COR-L47 (cell line): ENCODE measurements at regions not wholly inside any gene's neighbourhood (a gene's known extent, or its start where the extent isn't known, plus 50 kb on each side); places are given as distances from the start of the nearest gene placed in this dataset.
"Not testable (repeated sequence)": the region's sequence is repeated elsewhere in the genome, so short reads cannot be mapped to it uniquely, and the experiment has no call there.

Source experiments
- DNase-seq: peaks from one replicate; lab custom pipeline; 2025; lab: John Stamatoyannopoulos, UW

GRCh38 chr7:8314566-8314965 is 52.6 kb upstream of the ICA1 start:
- no peak for DNase-seq

- DNase-seq, result no peak
Observed at GRCh38 chr7:8319115-8319514, 57.1 kb upstream of the ICA1 start.

GRCh38 chr7:8320174-8320573 is 58.2 kb upstream of the ICA1 start:
- no peak for DNase-seq

GRCh38 chr7:8321312-8321711 is 59.3 kb upstream of the ICA1 start:
- DNase-seq, result no peak

DNA sequence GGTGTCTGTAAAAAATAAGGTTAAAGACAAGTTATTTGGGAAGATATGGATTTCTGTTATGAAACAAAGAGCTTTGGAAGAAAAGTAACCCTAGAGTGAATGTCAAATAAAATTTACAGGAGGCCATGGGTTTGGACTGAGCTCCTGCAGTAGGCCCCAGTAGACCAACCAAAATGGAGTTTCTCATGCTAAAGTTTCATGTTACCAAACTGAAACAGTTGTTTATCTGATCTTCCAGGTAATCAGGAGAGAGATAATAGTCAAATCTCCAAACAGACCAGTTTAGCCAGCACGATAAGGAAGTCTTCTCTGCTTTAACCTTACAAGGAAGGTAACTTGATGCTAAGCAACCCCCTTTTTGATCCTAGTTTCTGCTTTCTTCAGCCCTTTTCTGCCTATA is 60.7 kb upstream of the ICA1 start:
- DNase-seq, result no peak

- DNase-seq, result no peak
Observed at GRCh38 chr7:8325067-8325466, 63.1 kb upstream of the ICA1 start.

DNA sequence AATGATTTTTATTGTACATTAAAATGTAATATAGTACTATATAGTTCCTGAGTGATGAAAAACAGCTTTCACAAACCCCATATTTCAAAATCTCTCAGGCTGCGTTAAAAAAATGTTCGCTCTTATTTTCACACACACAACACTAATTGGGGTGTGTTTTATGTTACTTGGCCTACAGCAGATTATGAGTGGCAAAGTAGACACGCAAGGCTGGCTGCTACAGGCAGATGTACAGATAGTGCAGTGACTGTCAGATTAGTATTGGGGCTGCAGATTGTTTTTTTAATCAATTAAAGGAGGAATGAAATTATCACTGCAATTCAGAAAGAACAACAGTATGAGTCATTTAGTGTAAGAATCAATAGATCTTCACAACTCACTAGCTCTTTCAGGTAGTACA is 65.2 kb upstream of the ICA1 start:
- no peak for DNase-seq

DNA sequence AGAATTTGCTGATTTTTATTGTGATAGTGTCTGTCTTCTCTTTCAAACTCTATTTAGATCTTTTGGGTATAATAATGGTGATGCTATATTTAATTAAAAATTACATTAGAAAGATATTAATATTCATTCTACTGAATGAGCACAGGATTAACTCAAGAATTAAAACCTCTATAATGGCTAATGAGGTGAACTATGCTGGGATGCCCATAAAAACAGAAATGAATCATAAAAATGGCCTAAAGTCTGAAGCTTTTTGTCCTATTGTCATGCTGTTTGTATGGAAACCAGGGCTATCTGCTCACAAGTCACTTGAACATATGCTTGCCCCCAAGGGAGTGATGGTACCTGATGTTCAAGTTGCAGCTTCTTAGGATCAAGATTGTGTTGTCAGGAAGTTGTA is 76.2 kb upstream of the ICA1 start:
- no peak for DNase-seq

DNA sequence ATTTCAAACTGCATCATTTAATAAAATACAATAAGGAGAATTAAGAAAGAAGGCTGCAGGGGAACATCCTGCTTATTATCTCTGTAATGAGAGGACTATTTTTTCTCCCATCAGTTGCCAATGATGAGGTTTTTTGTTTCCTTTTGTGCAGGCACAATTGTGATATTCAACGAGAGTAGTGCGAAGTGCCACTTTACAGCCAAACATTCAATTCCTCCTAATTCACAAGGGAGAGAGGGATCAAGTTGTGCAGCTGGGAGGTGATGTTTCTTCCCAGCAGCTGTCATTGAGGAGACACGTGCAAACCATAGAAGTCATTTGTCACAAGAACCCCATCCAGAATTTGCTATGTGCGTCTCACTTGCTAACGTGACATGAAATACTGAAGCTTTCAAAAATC is 81.6 kb upstream of the ICA1 start:
- peak; percentile 78 for DNase-seq

DNA sequence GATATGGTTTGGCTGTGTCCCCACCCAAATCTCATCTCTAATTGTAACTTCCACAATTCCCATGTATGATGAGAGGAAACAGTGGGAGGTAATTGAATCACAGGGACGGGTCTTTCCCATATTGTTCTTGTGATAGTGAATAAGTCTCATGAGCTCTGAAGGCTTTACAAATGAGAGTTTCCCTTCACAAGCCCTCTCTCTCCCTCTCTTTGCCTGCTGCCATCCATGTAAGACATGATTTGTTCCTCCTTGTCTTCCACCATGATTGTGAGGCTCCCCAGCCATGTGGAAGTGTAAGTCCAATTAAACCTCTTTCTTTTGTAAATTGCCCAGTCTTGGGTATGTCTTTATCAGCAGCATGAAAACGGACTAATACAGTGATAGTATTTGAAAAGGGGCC is 85.4 kb upstream of the ICA1 start:
- not testable (repeated sequence) for DNase-seq

GRCh38 chr7:8351654-8352053 is 81.8 kb upstream of the NXPH1 start:
- not testable (repeated sequence) for DNase-seq

GRCh38 chr7:8353991-8354390 is 79.4 kb upstream of the NXPH1 start:
- no peak for DNase-seq

GRCh38 chr7:8354503-8354902 is 78.9 kb upstream of the NXPH1 start:
- DNase-seq, result no peak

- DNase-seq, result no peak
Observed at GRCh38 chr7:8356071-8356470, 77.3 kb upstream of the NXPH1 start.

DNA sequence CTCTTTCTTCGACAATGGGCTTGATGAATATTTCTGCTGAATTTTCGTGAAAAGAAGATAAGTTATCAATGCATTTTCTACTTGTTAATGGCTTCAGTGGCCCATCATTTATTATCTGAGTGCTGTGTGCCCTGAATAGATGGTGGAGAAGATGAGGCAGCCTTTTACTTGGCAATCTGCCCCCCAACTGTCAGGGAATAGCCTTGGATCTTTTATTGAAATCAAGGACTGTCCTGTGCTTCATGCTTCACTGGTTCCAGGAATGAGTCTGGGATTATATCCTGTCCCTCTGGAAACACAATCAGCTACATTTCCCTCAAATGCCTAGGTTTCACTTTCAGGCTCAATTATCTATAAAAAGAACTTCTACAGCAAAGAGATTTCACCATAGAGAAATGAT is 75.9 kb upstream of the NXPH1 start:
- no peak for DNase-seq

DNA sequence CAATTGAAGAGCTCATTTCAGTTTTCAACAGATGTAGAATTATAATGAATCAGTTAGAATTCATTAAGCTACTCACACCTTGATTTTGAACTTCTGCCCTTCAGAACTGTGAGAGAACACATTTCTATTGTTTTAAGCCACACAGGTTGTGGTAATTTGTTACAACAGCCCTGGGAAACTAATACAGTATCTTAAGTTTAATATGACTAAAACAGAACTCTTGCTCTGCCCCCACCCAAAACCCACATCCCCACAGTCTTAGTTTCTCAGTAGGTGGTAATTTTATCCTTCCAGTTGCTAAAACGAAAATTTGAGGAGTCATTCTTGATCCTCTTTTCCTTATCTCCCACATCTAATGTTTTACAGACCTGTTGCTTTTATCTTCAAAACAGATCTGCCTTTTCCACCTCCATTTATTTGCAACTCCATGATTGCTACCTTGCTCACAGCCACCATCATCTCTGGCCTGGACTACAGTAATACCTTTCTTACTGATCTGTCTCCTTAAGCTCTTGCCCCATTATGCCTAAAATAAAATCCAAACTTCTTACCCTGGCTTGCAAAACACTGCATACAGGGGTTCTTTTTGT is 72.8 kb upstream of the NXPH1 start:
- no peak for DNase-seq

DNA sequence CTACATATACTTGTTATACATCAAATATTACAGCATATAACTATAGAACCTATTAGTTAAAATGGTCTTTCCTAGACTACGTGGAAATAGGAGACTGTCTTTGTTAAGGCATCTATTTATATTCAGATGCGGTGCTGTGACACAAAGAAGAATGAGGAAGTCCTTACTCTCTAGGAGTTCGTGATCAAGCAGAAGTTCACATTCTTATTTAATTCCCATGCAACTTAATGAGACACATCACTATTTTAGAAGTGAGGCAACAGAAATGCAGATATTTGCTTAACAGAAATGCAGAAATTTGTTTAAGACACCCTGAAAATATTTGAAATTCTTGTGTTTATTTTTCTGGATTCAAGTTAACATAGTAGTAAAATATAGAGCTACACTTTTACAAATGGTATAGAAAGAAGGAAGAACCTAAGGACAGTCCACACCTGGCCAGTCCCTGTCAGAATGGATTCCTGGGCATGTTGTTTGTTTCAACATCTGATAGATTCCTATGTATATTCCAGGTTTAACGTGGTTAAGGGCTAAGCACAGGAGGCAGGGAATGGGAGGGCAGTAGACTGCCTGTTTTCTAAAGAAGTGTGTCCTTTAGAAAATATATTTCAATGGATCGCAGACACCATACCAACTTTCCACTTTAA is 70.6 kb upstream of the NXPH1 start:
- DNase-seq, result no peak

GRCh38 chr7:8363407-8364015 is 69.9 kb upstream of the NXPH1 start:
- no peak for DNase-seq

DNA sequence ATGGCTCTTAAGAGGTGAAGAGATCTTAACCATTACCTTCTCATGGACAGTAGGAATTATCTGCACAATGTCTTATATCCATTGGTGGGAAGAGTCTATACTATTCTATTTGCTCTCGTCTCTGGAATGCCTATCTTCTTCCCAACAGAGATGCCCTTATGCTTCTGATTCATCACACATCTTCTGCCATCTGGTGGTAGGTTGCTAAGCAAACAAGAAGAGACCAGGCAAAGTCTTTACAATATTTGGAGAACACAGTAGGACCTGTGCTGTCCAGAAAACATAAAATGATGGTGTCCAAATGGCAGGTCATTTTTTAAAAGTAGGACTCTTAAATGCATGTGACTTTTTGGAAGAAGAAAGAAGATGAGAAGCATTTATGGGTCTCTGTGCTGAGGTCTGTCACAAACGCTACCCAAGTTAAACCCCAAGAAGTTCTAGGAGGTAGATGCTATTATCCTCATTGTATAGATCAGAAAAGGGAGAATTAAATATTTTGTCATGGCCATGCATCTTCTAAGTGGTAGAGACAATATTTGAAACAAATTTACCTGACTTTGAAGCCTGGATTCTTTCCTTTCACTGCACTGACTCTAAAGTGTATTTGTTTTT is 67.8 kb upstream of the NXPH1 start:
- DNase-seq, result peak; percentile 45

- not testable (repeated sequence) for DNase-seq
Observed at GRCh38 chr7:8368007-8368406, 65.4 kb upstream of the NXPH1 start.

GRCh38 chr7:8371742-8372141 is 61.7 kb upstream of the NXPH1 start:
- DNase-seq, result no peak

DNA sequence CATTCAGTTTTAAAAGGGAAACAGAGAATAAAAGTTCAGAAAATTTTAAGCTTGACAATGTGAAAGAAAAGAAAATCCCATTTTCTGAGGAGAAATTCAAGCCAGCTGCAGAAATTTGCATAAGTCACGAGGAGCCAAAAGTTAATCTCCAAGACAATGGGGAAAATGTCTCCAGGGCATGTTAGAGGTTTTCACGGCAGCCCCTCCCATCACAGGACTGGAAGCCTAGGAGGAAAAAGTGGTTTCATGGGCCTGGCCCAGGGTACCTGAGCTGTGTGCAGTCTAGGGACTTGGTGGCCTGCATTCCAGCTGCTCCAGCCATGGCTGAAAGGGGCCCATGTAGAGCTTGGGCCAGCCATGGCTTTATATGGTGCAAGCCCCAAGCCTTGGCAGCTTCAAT is 59.6 kb upstream of the NXPH1 start:
- DNase-seq, result no peak

DNA sequence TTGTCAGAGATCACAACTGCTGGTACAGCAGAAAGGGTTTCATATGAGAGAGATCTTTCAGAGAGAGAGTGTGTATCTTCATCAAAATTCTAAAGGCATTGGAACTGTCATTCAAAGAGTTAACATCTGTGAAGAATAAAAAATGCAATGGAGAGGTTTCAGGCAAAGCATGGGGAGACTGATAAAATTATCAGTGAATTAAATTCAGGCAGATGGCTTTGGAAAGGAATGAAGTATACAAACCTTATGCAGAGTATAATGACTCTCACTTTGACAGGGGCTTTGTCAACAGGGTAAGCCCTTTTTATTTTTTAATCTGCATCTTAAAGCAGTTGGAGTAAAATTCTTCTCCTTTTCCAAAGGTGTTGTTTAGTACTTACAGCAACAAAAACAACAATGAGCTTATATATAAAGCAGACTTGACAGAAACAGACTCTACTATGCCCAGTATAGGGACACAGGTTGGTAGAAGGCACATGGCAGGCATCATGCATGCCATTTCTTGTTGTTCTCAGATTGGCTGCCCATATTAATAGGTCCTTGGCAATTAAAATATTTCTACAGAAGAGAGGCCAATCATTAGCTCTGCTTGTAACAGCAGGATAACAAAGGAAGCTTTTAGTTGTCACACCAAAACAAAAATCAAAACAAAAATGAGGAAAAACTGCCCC is 54.9 kb upstream of the NXPH1 start:
- DNase-seq, result no peak
